ENCODE measurements at regions not wholly inside any gene's neighbourhood (a gene's known extent, or its start where the extent isn't known, plus 50 kb on each side); places are given as distances from the start of the nearest gene placed in this dataset.
"Not testable (repeated sequence)": the region's sequence is repeated elsewhere in the genome, so short reads cannot be mapped to it uniquely, and the experiment has no call there.

GRCh38 chr4:77220828-77221613 is 64.0 kb downstream of the CCNG2 start:
- DNase-seq (ENCODE audit: extremely low spot score, insufficient read length, low read depth) (no peak), FAIRE-seq (no peak)

DNA sequence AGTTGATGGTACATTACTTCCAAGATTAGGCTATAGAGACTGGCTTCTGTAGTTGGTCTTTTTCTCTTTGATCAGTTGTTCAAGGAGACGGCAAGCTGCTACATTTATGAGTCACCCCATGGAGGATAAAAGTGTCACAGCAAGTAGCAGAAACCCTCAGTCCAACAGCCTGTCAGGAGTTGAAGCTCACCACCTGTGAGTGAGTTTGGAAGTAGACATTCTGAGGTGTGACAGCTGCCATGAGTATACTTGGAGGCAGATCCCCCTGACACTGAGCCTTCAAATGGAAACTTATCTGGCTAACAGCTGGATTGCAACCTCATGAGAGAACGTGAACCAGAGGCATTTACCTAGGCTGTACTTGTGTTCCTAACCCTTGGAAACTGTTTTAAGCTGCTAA is 68.0 kb downstream of the CCNG2 start:
- no peak for FAIRE-seq
- no peak for DNase-seq (ENCODE audit: extremely low spot score, insufficient read length, low read depth)

DNA sequence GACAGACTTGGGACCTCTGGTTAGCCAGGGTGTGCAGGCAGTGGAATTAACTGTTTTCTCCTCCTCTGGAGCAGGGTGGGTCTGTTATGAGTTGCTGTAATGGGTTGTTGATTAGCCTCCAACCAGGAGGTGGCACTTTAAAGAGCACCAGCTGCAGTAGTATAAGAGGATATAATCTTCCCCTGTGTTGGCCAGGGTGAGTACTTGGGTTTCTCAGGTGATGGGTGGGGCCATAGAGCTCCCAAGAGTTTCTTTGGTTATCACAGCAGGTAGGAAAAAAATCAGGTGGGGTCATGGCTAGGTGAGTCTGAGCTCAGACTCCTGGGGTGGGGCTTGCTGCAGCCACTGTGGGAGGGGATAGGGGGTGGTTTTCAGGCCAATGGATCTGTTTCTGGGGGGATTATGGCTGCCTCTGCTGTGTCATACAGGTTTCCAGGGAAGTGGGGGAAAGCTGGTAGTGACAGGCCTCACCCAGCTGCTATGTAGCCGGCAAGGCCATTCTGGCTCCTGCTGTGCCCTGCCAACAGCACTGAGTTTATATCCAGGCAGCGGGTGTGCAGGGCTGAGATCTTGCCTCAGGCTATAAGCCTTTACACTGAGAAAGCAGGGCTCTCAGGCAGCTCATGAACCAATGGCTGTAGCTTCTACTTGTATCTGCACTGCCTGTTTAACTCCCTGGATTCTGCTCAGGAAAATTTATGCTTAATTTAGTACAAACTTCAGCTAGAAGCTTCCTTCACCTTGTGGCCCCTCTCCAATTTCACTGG is 70.1 kb downstream of the CCNG2 start:
- FAIRE-seq: no peak

GRCh38 chr4:77229433-77229832 is 72.4 kb downstream of the CCNG2 start:
- FAIRE-seq (no peak), DNase-seq (ENCODE audit: extremely low spot score, insufficient read length, low read depth) (no peak)

More for the DNA sequence above, 70.1 kb downstream of the CCNG2 start:
- DNase-seq (ENCODE audit: extremely low spot score, insufficient read length, low read depth): no peak

DNA sequence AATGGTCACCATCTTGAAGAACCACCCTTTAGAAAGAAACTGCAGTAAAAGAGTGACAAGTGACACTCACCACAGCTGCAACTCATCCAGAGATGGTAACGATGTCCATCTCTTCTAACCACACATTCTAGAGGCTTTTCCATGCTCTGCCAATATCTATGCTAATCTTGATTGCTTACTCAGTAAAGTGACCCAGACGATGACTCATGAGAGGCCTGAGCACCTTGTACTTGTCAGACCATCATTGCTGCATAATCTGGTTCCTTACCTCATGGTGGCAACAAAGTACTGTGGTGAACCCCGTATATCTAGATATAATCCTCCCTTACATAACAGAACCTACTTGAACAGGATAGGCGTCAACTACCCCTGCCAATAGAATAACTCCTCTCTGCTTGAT is 75.6 kb downstream of the CCNG2 start:
- FAIRE-seq (no peak), DNase-seq (ENCODE audit: extremely low spot score, insufficient read length, low read depth) (no peak)

GRCh38 chr4:77235289-77235854 is 78.4 kb downstream of the CCNG2 start:
- DNase-seq (ENCODE audit: extremely low spot score, insufficient read length, low read depth): no peak
- FAIRE-seq: no peak

GRCh38 chr4:77236806-77237205 is 79.8 kb downstream of the CCNG2 start:
- FAIRE-seq: no peak
- DNase-seq (ENCODE audit: extremely low spot score, insufficient read length, low read depth): no peak

DNA sequence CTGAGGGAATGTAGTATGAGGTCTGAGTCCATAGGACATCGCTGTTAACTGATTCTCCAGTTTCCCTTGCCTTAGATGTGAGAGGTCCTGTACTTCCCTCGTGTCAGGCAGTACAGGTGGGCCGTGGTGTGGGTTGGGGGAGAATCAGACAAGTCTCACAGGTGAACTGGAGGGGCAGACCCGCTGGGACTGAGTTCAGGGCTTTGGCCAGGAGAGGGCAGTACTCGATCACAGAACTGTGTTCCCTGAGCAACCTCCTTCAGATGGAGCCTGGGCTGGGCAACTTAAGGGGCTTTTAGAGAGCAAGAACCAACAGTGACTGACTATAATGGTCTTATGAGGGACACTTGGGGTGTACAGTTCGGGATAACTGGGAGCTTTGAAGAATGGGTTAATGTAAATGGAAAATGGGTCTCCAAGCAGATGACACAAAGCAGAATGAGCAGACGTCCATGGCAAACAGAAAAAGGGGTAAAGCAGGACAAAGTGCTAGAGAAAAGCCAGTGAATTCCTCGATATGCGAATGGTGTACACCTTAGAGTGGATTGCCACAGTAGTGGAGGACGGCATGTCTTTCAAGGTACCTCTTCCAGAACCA is 83.6 kb downstream of the CCNG2 start:
- FAIRE-seq (peak; percentile 89), DNase-seq (ENCODE audit: extremely low spot score, insufficient read length, low read depth) (peak; percentile 17)

- DNase-seq (ENCODE audit: extremely low spot score, insufficient read length, low read depth) (no peak), FAIRE-seq (no peak)
Observed at GRCh38 chr4:77248805-77249204, 91.8 kb downstream of the CCNG2 start.

DNA sequence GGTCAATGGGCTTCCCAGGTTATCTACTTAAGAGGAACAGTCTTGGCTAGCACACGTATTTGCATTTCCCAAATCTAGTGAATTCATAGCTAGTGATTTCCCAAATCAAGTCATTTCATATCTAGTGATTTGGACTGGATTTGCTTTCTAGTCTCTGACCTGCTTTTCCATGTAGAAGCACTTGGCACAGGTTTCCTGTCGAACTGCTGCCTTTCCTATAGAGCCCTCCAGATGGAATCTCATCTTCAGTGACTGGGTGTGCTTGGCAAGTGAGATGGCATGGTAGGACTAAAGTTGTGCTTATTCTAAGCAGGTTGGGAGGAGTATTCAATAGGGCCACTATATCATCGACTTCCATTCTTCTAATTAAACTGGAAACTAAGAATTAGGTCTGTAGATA is 94.7 kb downstream of the CCNG2 start:
- DNase-seq (ENCODE audit: extremely low spot score, insufficient read length, low read depth) (no peak), FAIRE-seq (no peak)

- DNase-seq (ENCODE audit: extremely low spot score, insufficient read length, low read depth): no peak
- no peak for FAIRE-seq
Observed at GRCh38 chr4:77263247-77263646, 106.2 kb downstream of the CCNG2 start.

DNA sequence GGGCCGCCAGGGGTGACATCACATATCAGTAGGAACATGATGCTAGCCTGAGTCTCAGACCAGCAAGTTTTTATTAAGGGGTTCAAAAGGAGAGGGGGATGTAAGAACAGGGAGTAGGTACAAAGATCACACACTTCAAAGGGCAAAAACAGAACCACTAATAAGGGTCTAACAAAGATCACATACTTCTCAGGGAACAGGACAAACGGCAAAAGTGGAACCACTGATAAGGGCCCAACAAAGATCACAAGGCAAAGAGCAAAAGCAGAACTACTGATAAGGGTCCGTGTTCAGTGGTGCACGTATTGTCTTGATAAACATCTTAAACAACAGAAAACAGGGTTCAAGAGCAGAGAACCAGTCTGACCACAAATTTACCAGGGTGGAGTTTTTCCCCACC is 107.0 kb downstream of the CCNG2 start:
- DNase-seq (ENCODE audit: extremely low spot score, insufficient read length, low read depth): not testable (repeated sequence)

GRCh38 chr4:77264826-77265225 is 107.8 kb downstream of the CCNG2 start:
- no peak for DNase-seq (ENCODE audit: extremely low spot score, insufficient read length, low read depth)

More for the DNA sequence above, 107.0 kb downstream of the CCNG2 start:
- not testable (repeated sequence) for FAIRE-seq

GRCh38 chr4:77268108-77268507 is 111.1 kb downstream of the CCNG2 start:
- FAIRE-seq: no peak
- DNase-seq (ENCODE audit: extremely low spot score, insufficient read length, low read depth): no peak

More at GRCh38 chr4:77264826-77265225, 107.8 kb downstream of the CCNG2 start:
- FAIRE-seq: no peak

DNA sequence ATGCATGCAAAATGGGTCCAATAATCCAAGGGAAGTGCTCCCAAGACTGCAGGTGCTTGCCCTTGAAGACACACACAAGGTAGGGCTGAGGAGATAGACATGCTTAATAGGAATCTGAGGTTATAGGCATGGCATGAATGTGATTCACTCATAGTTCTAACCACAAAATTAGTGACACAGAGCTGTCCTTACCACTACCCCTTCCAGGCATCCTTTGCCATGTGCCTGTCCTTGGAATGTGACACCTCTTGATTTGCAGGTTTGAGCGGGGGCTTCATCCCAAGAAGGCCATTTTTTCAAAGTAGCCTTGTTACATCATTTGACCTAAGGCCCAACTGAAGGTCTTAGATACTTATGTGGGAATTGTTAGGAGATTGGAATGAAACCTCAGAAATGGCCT is 112.5 kb downstream of the CCNG2 start:
- FAIRE-seq (no peak), DNase-seq (ENCODE audit: extremely low spot score, insufficient read length, low read depth) (no peak)

GRCh38 chr4:77273412-77273811 is 116.4 kb downstream of the CCNG2 start:
- DNase-seq (ENCODE audit: extremely low spot score, insufficient read length, low read depth): no peak
- FAIRE-seq: no peak

DNA sequence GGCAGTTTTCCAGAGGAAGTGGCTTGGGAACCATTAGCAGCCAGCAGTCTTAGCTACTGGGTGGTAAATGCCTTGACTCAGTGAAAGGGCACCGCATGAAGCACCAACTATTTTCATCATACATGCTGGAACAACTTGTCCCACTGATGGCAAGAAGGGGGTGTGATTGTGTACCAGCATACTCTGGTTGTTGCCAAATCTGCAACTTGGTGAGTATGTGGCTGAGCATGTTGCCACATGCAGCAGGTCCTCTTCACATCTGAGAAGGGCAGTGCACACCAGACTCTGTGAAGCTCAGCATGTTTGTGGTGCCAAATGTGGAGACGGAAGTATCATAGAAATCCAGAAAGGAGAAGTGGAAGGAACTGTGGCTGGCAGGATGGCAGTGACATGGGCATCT is 122.1 kb downstream of the CCNG2 start:
- FAIRE-seq; DNase-seq (ENCODE audit: extremely low spot score, insufficient read length, low read depth): not testable (repeated sequence)

DNA sequence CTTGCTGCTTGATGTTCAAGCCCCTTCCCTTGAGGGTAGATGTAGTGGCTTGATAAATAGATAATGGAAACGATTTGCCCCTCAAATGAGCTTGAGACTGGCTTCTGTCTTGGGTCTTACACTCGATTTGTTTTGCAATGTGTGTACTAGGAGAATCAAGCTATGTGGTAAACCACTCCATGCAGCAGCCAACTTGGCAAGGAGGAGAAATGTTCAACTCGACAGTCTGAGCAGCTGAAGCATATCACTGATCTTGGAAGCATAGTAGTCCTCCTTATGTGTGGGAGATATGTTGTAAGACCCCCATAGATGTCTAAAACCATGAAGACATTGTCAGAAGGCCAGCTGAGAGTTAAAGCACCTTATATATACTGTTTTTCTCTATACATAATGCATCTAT is 125.3 kb downstream of the CCNG2 start:
- FAIRE-seq (no peak), DNase-seq (ENCODE audit: extremely low spot score, insufficient read length, low read depth) (no peak)

DNA sequence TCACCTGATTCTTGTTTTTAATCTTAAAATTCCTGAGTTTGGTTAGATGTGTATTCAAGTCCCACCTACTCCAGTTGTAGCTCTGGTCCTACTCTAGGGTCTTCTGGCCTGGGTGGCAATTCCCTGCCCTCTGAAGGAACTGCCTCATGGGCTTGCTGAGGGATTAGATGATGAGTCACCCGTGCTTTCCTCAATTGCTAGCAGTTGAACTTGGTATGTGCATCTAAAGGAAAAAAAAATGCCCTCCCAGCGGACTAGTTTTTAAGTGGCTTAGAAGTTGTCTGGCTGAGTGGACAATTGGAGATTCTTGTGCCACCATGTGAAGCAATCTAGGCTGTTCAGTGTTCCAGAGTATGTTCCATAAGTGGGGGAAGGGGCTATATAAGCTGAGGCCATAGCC is 127.0 kb downstream of the CCNG2 start:
- FAIRE-seq: no peak
- DNase-seq (ENCODE audit: extremely low spot score, insufficient read length, low read depth): no peak

DNA sequence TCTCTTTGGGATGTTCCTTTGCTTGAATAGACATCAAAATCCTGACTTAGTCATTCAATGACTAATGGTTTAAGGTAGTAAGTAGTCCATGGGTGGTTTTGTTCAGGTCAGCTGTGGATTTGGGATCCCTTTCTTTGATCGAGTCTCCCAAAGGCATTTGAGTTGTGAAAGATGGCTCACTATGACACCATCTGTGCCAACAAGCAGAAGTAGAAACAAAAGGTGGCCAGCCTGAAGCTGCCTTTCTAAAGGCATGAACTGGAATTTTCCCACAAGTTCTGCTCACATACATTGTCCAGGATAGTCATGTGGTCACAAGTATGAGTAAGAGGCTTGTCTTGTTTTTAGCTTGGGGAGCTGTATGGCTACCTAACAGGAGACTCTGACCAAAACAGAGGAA is 129.9 kb downstream of the CCNG2 start:
- DNase-seq (ENCODE audit: extremely low spot score, insufficient read length, low read depth) (no peak), FAIRE-seq (no peak)

DNA sequence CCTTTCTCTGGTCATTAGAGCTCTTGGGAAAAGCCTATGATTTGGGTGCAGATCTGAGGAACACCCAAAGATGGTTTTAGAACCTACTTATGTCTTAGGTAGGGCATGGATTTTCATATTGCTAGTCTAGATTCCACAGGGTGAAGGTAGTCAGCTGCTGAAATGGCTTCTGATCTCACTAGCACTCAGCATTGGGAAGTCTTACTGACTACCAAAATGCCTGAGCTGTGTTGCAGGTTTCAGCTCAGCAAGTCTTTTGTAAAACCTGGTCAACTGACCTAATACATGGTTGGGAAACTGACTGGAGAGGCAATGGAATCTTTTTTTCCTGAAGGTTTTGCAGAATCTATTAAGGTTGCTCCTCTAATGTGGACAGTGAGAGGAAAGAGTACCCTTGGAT is 136.4 kb downstream of the CCNG2 start:
- no peak for FAIRE-seq

More for the DNA sequence above, 136.4 kb downstream of the CCNG2 start:
- DNase-seq (ENCODE audit: extremely low spot score, insufficient read length, low read depth): no peak
